Hematopoietic multipotent progenitor cell treated with erythropoietin and hydrocortisone succinate and interleukin-3 and kit ligand, for 6 days (in vitro differentiated cells): ENCODE measurements at regions not wholly inside any gene's neighbourhood (a gene's known extent, or its start where the extent isn't known, plus 50 kb on each side); places are given as distances from the start of the nearest gene placed in this dataset.
A peak's percentile ranks its signal among the peaks of the same experiment; 100 is the strongest.

Experiments used
- DNase-seq: peaks from one replicate; pipeline ENCODE4 v3.0.0-alpha.2; 2015

- no peak for DNase-seq
Observed at GRCh38 chr4:71162386-71162785, 168.9 kb downstream of the DCK start.

GRCh38 chr4:71163317-71163716, 169.9 kb downstream of the DCK start:
- no peak for DNase-seq

DNA sequence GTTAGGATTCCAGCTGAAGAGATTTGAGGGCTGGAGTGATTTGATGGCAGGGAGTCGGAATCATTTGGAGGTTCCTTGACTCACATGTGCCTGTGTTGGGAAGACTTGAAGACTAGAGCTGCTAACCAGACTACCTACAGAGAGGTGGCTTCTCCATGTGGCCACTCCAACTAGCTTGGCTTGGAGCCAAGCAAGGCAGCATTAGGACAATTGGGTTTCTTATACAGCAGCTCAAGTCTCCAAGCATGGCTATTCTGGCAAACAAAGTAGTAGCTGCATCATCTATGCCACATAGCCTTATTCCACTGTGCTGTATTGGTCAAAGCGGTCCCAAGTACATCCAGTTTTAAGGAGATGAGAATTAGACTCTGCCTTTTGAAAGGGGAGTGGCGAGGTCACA, 171.7 kb upstream of the SLC4A4 start:
- no peak for DNase-seq

GRCh38 chr4:71171592-71171991, 167.2 kb upstream of the SLC4A4 start:
- DNase-seq: no peak

DNA sequence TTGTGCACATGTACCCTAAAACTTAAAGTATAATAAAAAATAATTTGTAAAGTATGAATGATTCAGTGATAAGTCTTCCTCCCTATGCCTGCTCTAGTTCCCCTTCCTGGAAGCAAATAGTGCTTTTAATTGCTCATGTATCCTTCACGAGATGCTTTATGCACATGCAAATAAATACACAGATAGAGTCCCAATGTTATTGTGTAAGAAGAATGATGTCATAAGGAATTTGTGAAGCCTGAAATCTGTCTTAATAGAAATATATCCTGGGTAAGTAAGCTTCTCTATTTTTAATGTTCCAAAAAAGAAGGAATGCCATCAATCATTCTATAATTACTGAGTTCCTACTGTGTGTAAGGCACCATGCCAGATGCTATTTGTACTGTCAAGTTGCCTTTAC, 157.5 kb upstream of the SLC4A4 start:
- DNase-seq: no peak

- peak; percentile 88 for DNase-seq
Observed at GRCh38 chr4:71184195-71184781, 154.5 kb upstream of the SLC4A4 start.

DNA sequence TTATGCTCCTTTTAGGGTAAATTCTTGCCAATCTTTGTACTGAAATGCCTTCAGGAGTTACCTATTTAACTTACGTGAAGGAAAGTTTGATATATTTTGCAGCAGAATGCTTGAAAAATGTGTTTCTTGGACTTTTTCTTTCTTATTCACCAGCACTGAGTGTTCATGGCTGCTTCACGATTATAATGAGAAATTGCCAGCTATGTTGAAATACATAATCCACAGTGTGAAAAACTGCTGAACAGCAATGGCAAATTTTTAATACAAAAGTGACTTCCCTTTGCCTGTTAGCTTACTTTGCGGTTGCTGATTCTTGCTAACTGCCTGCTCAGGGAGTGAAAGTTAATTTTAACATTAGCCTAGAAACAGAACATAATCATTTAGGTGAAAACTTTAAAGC, 153.8 kb upstream of the SLC4A4 start:
- no peak for DNase-seq

GRCh38 chr4:71186257-71186565, 152.6 kb upstream of the SLC4A4 start:
- DNase-seq: no peak

GRCh38 chr4:71186566-71187403, 152.0 kb upstream of the SLC4A4 start:
- peak; percentile 49 for DNase-seq

DNA sequence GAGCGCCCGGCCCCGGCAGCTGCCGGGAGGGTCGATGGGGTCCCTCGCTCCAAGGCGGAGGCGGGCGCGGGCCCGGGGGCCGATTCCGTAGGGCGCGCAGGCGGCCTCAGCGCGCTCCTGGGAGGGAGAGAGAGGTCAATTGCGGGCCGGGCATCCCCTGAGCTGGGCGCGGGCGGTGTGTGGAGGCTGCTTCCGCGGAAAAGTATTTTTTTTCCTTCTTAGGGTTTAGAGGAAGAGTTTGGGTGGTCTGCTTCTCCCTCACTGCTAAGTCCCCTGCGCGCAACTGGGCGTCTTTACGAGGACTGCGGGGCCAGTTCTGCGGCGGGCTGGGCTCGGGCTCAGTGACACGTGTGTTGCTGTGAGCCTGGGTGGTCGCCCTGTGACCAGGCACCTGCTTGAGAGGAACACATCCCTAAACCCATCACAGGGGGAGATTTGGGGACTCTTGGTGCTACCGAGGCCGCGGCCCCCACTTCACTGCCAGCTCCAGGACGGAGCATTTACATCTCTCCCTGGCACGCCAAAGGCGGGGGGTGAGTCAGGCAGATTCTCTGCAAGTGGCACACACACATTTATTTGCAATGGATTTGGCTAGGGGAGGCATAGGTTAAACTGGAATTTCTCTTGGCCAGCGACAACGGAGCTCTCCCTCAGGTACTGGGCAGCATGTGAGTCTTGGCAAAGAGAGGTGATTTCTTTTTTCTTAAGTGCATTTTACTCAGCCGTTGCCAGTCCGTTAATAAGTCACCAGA, 151.2 kb upstream of the SLC4A4 start:
- peak; percentile 23 for DNase-seq

GRCh38 chr4:71188156-71188640, 150.6 kb upstream of the SLC4A4 start:
- peak; percentile 16 for DNase-seq

- no peak for DNase-seq
Observed at GRCh38 chr4:71188951-71189350, 149.9 kb upstream of the SLC4A4 start.

DNA sequence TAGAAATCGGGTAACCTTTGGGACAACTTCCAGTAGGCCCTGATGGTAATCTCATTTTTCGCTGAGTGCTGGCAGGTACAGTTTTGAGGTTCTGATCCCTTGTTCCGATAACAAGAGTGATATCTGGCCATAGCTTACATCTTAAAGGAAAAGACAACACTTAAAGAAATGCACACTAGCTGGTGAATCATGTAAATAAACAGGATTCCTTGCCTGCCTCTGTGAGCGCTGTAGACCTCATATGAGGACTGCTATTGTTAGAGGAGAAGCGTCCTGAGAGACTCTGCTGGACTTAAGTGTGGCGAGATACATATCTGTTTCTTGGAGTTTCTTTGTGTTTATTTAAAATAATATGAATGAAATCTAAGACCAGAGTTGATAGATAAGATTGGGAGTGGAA, 149.3 kb upstream of the SLC4A4 start:
- no peak for DNase-seq

DNA sequence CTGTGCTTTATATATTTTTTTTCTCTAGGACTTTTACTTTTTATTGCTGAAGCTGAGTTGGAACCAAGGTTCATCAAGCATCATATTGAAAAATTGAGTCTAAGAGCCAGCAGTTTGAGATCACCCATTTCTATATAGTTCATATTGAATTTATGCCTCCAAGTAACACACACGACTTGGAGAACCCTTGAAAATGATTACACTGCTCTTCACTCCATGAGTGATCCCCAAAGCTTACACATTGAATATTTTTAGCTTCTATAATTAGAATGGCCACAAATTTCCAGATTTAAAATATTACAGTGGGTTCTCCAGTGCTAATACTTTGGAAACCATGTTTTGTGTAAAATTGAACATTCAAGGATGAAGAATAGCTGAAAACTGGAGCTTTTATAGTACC, 144.4 kb upstream of the SLC4A4 start:
- DNase-seq: no peak

- no peak for DNase-seq
Observed at GRCh38 chr4:71195924-71196323, 142.9 kb upstream of the SLC4A4 start.

- DNase-seq: peak; percentile 55
Observed at GRCh38 chr4:71198958-71199357, 139.9 kb upstream of the SLC4A4 start.

GRCh38 chr4:71201057-71201456, 137.8 kb upstream of the SLC4A4 start:
- no peak for DNase-seq

DNA sequence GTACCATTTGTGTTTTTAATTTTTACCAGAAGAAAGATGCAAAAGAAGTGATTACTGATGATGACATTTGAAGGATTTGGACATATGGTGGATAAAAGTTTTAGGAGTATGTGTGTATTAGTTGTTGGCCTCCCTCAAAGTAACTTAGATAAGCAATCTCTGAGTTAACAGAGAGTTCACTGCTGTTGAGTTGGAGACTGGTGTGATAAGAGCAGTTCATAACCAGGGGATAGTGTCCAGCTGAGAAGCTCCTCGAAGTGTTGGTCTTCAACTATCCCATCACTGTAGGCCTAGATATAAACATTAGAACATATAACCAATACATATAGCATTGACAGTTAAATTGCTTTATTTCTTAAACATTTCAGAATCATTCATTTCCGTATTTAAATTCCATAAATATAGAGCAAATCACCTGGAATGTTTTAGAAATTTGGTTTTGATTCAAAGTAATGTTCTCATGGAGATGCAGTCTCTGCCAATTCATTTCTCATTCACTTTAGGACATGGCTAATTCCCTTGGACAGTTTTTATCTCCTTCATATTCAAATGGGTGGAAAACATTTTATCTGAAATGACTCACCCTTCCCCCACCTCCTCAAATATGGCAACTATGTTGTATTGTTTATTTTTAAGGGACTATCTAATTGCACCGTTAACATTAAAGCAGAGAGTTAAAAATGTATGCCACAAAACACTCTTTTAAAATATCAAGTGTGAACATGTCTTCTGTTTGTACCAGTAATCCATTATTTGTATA, 136.8 kb upstream of the SLC4A4 start:
- no peak for DNase-seq

- no peak for DNase-seq
Observed at GRCh38 chr4:71202705-71203104, 136.1 kb upstream of the SLC4A4 start.

DNA sequence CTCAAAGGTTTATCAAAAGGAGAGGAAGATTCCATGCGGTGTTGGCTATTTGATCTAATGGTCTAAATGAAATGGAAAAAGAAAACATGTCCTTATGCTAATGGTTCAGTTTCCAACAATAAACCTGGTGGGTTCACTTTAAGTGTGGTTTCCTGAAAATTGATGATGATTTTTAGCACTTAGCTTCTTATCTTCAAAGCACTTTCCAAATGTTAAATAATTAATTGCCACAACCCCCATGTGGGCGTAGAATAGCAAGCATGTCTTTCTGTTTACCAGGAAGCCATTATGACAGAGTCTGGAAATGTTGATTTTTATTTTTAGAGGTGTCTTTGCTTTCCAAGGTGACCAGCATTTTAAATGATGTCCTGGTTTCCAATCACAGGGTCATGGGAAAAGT, 134.8 kb upstream of the SLC4A4 start:
- no peak for DNase-seq

- DNase-seq: no peak
Observed at GRCh38 chr4:71206763-71207162, 132.1 kb upstream of the SLC4A4 start.

- DNase-seq: no peak
Observed at GRCh38 chr4:71209161-71209560, 129.7 kb upstream of the SLC4A4 start.

DNA sequence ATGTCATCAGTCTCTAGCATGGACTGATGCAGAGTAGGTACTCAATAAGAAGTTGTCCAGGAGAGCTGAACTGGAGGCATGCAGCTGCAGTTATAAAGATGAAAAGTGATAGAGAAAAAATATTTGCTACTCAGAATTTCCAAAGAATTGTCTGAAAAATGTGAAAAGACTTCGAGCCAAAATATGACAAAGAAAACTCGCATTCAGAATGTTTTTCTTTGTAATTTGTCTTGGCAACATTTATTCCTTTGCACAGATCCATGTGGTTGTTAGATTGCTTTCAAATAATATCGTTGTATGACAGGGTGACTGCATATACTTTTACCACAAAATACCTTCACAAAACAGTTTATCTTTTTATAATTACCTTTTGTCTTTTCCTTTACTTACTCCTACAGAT, 128.0 kb upstream of the SLC4A4 start:
- DNase-seq: no peak
